ENCODE measurements at regions not wholly inside any gene's neighbourhood (a gene's known extent, or its start where the extent isn't known, plus 50 kb on each side); places are given as distances from the start of the nearest gene placed in this dataset.
"Not testable (repeated sequence)": the region's sequence is repeated elsewhere in the genome, so short reads cannot be mapped to it uniquely, and the experiment has no call there.

GRCh38 chr1:5733596-5733995 lies 258.6 kb downstream of the NPHP4 start:
- DNase-seq (ENCODE audit: low spot score), result no peak

DNA sequence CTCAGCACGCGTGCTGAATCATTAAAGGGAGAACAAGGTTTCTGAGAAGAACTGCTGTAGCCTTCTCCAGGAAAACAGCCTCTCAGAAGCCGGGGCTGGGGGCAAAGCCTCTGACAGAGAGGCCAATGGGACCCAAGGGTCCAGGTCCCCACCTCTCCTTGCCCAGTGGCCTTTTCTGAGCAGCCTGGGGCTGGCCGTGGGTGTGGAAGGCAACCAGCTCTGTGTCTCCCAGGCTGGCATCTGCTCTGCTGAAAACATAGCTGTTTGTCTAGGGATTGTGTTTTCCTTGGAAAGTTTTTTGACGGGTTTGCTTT lies 261.2 kb downstream of the NPHP4 start:
- no peak for DNase-seq (ENCODE audit: low spot score)

DNA sequence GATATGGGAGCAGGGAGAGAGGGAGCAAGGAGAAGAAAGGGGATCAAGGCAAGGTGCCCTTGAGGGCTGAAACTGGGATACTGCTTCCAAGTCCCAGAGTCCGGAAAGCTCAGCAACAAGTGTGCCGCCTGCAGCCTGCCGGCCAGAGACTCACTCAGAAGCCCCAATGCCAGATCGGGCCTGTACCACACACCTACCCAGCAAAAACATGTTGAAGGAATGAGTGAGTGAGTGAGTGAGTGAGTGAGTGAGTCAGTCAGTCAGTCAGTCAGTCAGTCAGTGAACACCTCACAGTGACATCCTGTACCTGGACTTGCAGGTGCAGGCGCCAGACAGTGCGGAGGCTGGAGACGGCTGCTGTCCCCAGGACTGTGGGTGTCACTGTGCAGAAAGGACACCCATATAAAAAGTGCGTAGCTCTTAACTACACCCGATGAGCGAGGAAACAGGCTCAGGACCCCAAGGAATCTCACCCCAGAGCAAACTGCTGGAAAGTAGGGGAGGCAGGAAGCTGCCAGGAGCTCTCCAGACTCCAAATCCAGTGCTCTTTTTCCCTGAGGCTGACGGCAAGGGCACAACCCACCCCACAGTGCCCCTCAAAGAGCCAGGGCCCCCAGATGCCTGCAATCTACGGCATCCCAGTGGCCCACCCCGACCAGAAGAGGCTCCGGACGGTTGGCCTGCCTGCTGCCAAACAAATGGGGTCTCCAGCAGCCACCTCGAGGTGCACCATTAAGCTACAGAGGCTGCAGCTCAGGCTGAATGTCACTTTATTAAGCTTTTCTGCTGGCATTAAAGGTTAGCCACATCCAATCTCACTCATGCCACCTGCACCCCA lies 261.7 kb downstream of the NPHP4 start:
- no peak for DNase-seq (ENCODE audit: low spot score)

- DNase-seq (ENCODE audit: low spot score), result no peak
Observed at GRCh38 chr1:5729636-5730145, 262.5 kb downstream of the NPHP4 start.

DNA sequence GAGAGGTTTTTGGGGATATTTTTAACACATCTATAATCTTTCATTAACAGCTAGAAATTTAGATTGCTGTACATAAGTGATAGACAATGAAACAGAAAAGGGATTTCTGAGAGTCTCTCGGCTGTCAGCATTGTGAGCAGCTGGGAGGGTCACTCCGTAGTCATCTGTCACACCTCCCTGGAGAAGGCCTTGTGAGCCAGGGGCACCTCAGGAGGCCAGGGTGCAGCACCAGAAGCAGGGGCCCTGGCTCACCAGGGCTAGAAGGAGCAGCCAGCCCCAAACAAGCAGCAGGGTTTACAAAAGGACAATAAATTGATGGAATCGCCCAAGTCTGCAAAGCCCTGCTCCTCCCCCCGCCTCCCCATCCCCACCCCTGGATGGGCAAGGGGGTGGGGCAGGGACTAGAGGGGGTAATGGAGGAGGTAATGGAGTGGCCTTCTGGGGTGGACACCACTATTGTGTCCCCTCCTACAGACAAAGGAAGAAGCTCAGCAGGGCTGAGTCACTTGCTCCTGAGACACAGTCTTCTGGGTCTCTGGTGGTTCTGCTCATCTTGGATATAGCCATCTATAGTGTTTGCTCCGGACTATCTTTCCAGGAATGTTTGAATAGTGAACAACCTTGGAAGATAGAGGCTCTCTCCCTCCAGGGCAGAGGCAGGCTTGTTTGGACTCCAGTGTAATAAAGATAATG lies 263.4 kb downstream of the NPHP4 start:
- DNase-seq (ENCODE audit: low spot score), result no peak

GRCh38 chr1:5727871-5728643 lies 264.2 kb downstream of the NPHP4 start:
- DNase-seq (ENCODE audit: low spot score), result no peak

DNA sequence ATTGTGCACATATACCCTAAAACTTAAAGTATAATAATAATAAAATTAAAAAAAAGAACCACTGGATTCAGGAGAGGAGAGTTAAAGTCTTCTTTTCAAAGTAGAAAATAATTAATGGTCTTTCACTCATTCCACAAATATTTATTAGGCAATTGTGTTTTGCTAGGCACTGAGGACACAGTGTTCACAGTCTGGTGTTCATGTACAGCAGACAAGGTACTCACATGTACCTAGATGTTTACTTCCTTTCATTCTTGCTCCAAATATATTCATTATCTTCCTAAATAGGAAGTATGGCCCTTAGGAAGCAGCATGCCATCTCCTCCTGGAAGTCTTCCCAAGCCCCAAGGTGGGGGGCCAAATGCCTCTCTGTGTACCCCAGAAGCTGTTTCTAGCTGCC lies 265.0 kb downstream of the NPHP4 start:
- no peak for DNase-seq (ENCODE audit: low spot score)

DNA sequence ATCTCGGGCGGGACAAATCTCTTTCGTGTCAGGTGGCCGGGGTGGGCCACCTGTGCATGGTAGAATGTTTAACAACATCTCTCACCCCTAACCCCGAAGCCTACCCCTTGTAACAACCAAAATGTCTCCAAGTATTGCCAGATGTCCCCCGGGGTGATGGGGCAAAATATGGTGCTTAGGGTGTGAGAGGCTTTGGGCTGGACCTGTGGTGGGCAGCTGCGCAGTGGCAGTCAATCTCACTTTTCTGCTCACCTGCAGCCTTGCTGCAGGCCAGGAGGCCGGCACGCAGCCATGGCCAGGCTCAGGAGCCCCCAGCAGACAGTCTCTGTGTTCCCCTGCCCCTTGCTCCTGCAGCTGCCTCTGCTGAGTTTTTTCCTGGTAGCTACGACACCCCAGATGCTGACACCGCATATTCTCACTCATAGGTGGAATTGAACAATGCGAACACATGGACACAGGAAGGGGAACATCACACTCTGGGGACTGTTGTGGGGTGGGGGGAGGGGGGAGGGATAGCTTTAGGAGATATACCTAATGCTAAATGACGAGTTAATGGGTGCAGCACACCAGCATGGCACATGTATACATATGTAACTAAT lies 265.5 kb downstream of the NPHP4 start:
- DNase-seq (ENCODE audit: low spot score), result not testable (repeated sequence)

DNA sequence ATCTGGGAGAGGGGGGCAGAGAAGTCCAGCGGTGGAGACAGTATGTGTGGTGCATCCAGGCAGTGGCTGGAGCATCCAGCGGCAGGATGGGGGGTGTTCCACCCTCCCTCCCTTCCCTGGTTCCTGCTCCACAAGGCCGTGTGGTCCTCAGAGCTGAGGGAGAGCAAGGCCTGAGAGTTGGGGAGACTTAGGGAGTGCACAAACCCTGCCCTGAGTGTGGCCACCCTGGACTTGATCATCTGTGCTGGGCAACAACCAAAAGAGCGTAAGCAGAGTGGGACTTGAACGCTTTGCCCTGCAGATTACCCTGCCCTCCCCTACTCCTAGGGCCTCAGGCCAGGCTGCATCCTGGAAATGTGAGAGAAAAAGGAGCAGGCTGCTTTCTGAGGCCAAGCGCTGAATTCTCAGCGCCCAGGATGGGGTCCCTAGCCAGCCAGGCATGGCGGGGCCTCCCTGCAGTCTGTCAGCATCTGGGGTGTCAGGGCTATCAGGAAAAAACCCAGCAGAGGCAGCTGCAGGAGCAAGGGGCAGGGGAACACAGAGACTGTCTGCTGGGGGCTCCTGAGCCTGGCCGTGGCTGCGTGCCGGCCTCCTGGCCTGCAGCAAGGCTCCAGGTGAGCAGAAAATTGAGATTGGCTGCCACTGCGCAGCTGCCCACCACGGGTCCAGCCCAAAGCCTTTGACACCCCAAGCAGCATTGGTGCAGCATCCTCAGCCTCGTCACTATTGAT lies 266.2 kb downstream of the NPHP4 start:
- no peak for DNase-seq (ENCODE audit: low spot score)

DNA sequence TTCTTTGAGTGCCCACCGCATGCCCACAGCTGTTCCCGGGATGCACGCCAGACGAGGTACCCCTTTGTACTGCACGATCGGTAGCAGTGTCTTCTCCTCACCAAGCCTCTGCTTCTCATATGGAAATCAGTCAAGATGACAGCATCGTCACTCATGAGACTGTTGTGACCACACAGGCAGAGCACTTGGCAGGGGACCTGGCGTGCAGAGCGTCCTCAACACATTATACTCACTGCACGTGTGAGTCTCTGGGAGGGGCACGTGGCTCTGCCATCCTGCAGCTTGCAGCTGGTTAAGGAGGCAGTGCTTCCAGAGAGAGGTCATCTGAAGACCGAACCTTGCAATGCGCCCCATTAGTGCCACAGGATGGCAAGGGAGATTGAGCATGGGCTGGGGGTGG lies 266.8 kb downstream of the NPHP4 start:
- no peak for DNase-seq (ENCODE audit: low spot score)

- DNase-seq (ENCODE audit: low spot score), result no peak
Observed at GRCh38 chr1:5724847-5725246, 267.4 kb downstream of the NPHP4 start.

DNA sequence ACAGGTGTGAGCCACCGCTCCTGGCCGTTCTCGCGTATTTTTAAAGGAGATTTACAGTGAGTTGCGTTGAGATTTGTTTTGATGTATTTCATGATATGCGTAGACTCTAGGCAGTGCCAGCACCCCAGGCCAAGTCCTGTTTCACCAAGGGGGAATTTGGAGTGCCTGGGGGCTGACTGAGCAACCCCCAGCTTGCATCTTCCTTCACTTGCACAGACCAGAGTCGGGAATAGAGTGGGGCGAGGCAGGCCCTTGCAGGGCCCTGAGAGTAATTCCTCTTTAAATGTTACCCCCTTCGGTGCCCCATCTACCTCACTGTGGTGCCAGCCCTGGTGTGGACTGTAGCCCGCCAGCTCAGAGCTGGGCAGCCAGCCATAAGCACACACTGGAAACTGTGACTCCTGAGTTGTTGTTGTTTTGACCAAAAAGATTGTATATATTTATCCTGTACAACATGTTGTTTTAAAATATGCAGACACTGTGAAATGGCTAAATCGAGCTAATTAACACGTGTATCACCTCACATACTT lies 269.5 kb downstream of the NPHP4 start:
- no peak for DNase-seq (ENCODE audit: low spot score)

DNA sequence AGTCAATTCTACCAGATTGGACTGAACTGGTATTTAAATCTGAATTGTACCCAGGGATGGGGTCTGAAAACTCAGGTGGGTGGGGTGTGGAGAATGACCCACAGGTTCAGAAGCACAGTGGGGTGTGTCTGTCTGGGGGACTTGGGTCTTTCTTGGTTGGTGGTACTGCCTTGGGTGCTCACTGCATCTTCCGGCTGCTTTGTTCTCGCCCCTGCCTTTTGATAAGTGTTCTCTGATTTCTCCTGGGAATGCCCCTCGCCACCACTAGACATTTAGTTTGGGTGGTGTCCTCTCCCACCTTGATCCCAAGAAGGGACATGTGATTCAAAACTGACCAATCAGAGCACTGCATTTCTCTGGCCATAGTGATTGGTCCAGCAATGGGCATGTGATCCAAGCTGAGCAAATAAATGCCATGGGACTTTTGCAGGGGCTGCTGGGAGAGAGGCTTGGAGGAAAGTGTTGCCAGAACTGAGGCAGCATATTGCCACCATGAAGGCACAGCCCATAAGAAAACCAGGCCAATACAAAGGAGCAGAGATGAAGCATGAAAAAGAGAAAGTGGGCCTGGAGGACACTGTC lies 270.5 kb downstream of the NPHP4 start:
- no peak for DNase-seq (ENCODE audit: low spot score)

DNA sequence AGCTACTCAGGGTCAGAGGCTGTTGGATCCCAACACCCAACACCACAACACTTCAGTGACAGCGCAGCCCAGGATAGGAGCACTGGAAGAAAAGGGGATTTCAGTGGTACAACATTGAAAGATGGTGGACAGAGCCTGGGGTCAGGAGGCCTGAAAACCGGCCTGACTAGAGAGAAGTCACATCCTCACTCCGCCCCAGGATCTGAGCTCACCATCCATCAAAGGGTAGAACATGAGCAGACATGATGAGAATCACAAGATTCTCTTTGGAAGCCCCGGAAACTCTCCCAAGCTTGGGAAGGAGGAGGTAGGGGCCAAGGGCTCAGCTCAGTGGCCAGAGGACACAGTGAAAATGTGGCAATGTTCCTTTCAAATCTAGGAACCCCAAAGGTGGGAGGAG lies 271.3 kb downstream of the NPHP4 start:
- DNase-seq (ENCODE audit: low spot score), result no peak

DNA sequence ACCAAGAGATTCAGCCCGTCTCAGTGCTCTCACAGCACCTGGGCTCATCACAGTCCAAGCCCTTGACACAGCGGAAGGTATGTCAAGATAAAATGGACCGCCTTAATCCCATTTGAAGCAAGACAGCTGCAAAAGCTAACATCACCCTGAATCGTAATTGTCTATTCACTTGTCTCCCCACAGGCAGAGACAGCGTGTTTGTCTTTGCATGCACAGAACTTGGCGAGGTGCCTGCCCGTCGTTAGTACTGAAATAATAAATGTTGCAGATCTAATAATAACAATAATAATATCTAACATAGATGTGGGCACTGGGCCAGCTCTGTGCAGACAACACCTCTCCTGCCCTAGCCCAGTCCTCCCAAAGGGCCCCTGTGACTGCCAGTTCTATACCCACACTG lies 271.7 kb downstream of the NPHP4 start:
- no peak for DNase-seq (ENCODE audit: low spot score)

DNA sequence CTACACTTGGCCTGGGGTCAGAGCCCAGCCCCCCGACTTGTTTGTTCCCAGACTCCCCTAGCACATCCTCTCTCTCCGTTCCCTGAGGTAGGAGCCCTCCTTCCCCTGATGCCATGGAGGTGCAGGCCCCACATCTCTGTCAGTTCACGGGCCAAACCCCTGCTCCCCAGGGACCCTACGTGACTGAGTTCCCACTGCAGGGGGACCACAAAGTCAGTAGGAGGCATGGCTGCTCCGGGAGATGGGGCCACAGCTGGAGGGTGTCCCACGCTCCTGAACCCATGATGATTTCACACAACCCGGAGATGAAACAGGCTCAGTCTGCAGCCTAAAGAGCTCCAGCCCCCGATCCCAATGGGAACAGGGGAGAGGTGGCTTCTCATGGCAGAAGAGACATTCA lies 272.2 kb downstream of the NPHP4 start:
- DNase-seq (ENCODE audit: low spot score), result no peak

- no peak for DNase-seq (ENCODE audit: low spot score)
Observed at GRCh38 chr1:5718831-5719632, 273.2 kb downstream of the NPHP4 start.

GRCh38 chr1:5717031-5717682 lies 275.1 kb downstream of the NPHP4 start:
- DNase-seq (ENCODE audit: low spot score), result no peak

DNA sequence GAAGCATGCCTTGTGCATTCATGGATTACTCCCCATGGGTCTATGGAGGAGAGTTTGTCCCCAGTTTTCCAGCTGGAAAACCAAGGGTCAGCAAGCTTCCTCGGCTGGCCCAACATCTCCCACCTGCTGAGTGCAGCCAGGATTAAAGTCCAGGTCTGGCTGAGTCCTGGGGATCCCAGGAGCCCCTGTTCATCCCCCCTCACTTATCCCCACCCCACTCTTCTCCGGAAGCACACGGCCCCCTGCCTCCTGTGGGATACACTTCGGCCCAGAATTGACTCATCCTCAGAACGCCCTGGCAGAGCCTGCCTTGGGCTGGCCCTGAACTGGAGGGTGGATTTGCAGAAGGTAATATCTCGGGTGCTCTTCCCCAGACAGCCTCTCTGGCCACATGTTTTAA lies 276.1 kb downstream of the NPHP4 start:
- no peak for DNase-seq (ENCODE audit: low spot score)
